C4-2B (cell line): ENCODE measurements at regions not wholly inside any gene's neighbourhood (a gene's known extent, or its start where the extent isn't known, plus 50 kb on each side); places are given as distances from the start of the nearest gene placed in this dataset.

ENCODE experiments used
- H3K27ac ChIP-seq: fragments of 450-650 bp; 2 replicates; pipeline ENCODE4 v1.5.1; 2017
- ZFX ChIP-seq: fragments of 450-650 bp; IDR thresholded peaks from 2 replicates; pipeline ENCODE4 v1.6.1; 2017
- TF ChIP-seq, protein P1 (sequence below): fragments of 450-650 bp; conservative IDR thresholded peaks from 2 replicates; pipeline ENCODE4 v1.5.1; 2017; ENCODE audit warnings: mild to moderate bottlenecking

GRCh38 chr2:129319422-129319717 lies 660.1 kb upstream of the RAB6C start:
- TF ChIP-seq, protein P1, sequence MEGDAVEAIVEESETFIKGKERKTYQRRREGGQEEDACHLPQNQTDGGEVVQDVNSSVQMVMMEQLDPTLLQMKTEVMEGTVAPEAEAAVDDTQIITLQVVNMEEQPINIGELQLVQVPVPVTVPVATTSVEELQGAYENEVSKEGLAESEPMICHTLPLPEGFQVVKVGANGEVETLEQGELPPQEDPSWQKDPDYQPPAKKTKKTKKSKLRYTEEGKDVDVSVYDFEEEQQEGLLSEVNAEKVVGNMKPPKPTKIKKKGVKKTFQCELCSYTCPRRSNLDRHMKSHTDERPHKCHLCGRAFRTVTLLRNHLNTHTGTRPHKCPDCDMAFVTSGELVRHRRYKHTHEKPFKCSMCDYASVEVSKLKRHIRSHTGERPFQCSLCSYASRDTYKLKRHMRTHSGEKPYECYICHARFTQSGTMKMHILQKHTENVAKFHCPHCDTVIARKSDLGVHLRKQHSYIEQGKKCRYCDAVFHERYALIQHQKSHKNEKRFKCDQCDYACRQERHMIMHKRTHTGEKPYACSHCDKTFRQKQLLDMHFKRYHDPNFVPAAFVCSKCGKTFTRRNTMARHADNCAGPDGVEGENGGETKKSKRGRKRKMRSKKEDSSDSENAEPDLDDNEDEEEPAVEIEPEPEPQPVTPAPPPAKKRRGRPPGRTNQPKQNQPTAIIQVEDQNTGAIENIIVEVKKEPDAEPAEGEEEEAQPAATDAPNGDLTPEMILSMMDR: no peak
- TF ChIP-seq ZFX: no peak
- H3K27ac ChIP-seq: no peak overlapping the region

- no peak for TF ChIP-seq ZFX
- TF ChIP-seq, protein P1: no peak
- no peak overlapping the region for H3K27ac ChIP-seq
These were observed 659.2 kb upstream of the RAB6C start for GRCh38 chr2:129320288-129320687.

GRCh38 chr2:129324349-129324748 lies 655.1 kb upstream of the RAB6C start:
- TF ChIP-seq ZFX: no peak
- TF ChIP-seq, protein P1: no peak

DNA sequence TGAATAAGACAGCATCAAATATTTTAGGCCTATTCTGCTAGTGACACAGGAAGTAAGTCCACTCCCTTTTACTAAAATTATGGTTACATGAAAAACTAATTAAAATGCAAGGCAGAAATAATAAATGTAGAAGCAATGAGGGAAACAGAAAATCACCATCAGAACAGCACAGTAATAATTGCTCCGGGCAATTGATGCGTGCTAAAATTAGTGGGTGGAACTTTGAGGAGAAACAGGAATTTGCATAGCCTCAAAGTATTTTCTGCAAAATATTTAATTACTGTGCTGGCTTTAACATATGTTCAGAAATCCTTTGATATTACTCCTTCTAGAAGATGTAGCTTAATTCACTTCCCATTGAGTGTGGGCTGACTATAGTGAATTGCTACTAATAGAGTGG lies 654.3 kb upstream of the RAB6C start:
- no peak for TF ChIP-seq ZFX
- TF ChIP-seq, protein P1: no peak
- H3K27ac ChIP-seq: no peak overlapping the region

More at GRCh38 chr2:129324349-129324748, 655.1 kb upstream of the RAB6C start:
- H3K27ac ChIP-seq: no peak overlapping the region

- TF ChIP-seq ZFX: no peak
- TF ChIP-seq, protein P1: no peak
- H3K27ac ChIP-seq: no peak overlapping the region
These were observed 649.9 kb upstream of the RAB6C start for GRCh38 chr2:129329574-129329973.

DNA sequence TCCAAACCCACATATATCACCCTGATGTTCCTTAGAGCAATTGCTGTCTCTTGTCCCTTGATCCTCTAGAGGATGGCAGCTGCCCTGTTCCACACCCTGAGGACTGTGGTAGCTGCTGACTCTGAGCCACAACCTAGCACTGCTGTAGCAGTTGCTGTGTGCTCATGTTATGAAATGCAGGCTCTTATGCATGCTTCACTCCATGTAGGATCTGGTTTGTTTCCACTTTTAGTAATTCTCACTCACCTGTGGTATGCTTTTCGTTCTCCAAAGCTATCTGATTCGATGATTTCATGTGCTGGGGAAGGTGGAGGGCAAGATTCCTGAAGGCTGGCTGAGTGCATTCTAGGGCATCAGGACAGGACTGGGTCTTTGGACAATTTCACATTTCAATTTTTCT lies 649.0 kb upstream of the RAB6C start:
- no peak overlapping the region for H3K27ac ChIP-seq
- TF ChIP-seq, protein P1: no peak
- TF ChIP-seq ZFX: no peak

- no peak overlapping the region for H3K27ac ChIP-seq
- TF ChIP-seq ZFX: no peak
- TF ChIP-seq, protein P1: no peak
These were observed 647.8 kb upstream of the RAB6C start for GRCh38 chr2:129331638-129332037.

DNA sequence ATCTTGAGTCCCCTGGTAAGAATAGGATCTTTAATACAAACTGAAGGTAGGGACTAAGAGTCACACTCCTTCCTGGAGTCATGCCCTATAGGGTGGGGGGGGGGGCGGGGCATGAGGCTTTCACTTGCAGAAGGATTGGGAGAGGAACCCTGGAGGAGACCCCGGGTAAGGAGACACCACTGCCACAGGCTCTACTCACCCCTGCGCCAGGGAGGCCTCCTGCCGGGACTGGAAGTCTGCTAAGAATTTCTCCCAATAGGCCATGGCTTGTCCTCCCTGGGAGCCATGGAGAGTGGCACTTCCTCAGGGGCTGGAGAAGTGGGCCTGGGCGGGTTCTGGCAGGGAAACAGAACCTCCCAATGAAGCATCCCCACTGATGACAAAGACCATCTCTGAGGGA lies 645.3 kb upstream of the RAB6C start:
- no peak for TF ChIP-seq ZFX
- TF ChIP-seq, protein P1: no peak
- no peak overlapping the region for H3K27ac ChIP-seq
